Cerebellar cortex (tissue), 1 donor: ENCODE measurements at regions not wholly inside any gene's neighbourhood (a gene's known extent, or its start where the extent isn't known, plus 50 kb on each side); places are given as distances from the start of the nearest gene placed in this dataset.
A peak's percentile ranks its signal among the peaks of the same experiment; 100 is the strongest.
"Not testable (repeated sequence)": the region's sequence is repeated elsewhere in the genome, so short reads cannot be mapped to it uniquely, and the experiment has no call there.

Source experiments
- DNase-seq: peaks from one replicate; pipeline ENCODE4 v3.0.0-alpha.2; 2015; ENCODE audit warnings: low spot score

DNA sequence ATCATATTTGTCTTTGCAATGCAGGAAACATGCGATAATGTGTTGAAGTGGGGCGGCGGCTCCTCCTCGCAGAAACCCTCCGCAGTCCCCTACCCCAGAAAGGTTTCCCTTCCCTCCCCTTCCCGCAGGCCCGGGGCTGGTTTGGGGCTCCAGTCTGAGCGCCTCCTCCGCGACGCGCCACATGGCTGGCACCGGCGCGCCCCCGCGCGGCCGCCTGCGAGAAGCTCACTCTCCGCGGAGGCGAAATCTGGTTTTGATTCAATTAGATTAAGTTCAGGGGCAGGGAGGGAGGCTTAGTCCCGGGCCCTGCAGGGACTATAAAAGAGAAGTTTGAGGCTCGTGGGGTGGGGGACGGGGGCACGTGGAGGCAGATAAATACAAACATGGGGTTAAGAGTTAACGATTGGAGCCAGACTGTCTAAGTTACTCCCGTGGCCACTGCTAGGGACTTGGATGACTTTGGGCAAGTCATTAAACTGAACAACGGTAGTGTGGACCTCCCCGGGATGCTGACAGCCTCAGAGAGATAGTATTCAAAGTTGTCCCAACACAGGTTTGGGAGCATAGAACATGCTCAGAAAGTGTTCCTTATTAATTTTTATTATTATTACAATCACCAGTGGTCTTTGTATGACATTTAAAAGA, 69.4 kb downstream of the MSX2 start:
- peak; percentile 31 for DNase-seq

DNA sequence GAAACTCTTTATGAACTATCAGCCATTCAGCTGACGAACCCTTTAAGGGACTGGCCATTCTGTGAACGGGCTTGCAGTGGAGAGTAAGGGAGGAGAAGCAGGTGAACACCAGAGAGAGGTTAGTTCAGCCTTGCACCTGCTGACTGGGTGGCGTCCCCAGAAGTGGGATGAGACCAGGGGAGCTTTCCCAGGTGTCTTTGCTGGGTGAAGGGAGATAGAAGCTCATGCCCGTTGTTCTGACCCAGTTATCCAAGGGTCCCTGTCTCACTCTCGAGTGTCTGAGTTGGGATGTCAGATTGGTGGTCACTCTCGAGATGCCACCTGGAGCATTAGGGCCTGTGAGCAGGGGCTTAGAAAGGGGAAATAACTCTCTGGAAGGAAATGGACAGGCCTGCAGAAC, 68.7 kb downstream of the MSX2 start:
- DNase-seq = no peak

DNA sequence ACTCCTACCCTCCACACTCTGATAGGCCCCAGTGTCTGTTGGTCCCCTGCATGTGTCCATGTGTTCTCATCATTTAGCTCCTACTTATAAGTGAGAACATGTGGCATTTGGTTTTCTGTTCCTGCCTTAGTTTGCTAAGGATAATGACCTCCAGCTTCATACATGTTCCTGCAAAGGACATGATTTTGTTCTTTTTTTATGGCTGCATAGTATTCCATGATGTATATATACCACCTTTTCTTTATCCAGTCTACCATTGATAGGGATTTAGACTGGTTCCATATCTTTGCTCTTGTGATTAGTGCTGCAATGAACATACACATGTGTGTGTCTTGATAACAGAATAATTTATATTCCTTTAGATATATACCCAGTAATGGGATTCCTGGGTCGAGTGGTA, 67.9 kb downstream of the MSX2 start:
- not testable (repeated sequence) for DNase-seq

DNA sequence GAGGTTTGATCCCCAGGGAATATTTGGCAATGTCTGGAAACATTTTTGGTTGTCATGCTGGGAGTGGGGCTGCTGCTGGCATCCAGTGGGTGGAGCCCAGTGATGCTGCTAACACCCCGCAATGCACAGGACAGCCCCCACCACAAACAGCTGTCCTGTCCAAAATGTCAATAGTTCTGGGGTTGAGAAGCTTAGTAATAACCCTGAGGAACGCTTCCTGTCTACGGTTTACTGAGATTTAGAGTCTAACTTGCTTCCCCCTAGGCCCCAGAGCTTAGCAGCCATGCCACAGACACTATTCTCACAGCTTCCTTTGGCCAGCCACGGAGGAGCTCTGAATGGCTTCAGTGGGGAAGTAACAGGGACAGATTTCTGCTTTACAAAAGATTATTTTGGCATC, 66.5 kb downstream of the MSX2 start:
- no peak for DNase-seq

DNA sequence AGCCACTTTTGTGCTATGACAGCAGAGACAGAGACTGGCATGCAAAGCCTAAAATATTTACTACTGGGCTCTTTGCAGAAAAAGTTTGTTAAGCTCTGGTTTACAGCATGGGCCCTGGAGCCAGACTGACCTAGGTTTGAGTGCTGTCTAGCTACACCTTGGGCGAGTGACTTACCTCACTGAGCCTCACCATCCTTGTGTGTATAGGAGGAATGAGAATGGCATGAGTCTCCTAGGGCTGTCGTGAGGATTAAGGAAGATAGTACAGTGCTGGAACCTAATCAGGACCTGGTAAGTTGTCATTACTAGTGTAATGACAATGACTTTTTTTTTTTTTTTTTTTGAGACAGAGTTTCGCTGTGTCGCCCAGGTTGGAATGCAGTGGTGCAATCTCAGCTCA, 65.2 kb downstream of the MSX2 start:
- no peak for DNase-seq

DNA sequence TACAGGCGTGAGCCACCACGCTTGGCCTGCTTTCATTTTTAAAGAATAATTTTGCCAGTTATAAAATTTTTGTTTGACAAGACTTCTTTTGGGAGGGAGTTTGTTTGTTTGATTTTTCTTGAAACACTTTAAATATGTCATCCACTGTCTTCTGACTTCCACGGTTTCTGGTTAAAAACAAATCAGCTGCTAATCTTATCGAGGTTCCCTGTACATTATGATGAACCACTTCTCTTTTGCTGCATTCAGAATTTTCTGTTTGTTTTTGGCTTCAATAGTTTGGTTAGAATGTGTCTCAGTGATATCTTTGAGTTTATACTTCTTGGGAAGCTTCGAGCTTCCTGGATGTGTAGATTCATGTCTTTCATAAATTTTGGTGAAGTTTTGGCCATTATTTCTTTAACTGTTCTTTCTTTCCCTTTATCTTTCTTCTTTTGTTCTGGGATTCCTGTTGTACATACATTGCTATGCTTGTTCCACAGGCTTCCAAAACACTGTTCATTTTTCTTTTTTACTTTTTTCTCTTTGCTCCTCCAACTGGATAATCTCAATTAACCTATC, 60.8 kb downstream of the MSX2 start:
- DNase-seq = no peak
